ENCODE measurements at regions not wholly inside any gene's neighbourhood (a gene's known extent, or its start where the extent isn't known, plus 50 kb on each side); places are given as distances from the start of the nearest gene placed in this dataset.
"Not testable (repeated sequence)": the region's sequence is repeated elsewhere in the genome, so short reads cannot be mapped to it uniquely, and the experiment has no call there.

DNA sequence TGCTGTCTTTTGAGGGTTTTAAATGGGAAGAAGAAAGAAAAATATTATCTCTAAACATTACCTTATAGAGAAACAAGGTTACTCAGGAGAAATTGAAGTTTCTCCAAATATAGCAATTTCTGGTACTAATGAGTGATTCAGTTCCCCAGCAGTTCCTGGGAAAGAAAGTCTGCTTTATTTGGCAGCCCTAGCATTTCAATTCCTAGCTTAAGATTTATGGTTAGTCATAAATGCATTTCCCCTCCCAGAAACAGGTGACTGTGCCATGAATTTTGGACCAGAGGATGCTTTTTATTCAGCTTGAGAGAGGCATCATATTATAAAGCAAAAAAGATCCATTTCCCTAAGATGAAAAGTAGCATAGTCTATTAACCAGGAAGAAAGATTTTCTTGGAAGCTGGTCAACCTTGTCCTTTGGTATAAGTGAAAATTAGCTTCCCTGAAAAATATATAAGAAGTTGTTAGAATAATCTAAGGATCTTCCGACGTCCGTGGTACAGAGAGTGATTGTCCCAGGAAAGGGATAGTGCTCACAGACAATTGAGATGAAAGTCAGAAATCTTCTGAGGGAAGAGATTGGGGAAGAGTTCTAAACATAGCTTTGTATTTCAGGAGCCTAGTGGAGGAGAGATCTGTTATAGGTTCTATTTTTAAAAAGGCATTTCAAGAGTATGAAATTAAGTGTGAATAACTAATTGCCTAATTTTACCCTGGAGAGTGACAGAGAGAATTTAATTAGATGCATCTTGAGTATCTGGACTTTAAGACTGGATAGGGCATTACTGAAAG lies 164.9 kb downstream of the ESM1 start:
- DNase-seq, result no peak

DNA sequence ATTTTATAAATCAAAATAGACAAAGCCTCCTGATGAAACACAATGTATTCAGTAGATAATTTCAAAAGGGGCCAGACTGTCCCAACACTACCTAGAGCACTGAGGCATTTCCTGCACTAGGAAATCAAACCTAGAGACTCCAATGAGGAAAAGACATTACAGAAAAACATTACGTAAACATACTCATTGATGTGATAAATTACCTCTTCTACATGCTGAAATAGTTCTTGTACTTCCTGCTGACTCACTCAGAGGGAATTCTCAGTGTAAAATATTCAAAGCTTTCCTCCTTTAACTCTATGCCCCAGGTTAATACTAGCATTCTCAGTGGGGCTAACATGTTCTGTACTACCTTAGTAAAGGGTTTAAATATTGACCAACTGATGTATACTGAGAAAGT lies 178.0 kb downstream of the ESM1 start:
- DNase-seq, result no peak

DNA sequence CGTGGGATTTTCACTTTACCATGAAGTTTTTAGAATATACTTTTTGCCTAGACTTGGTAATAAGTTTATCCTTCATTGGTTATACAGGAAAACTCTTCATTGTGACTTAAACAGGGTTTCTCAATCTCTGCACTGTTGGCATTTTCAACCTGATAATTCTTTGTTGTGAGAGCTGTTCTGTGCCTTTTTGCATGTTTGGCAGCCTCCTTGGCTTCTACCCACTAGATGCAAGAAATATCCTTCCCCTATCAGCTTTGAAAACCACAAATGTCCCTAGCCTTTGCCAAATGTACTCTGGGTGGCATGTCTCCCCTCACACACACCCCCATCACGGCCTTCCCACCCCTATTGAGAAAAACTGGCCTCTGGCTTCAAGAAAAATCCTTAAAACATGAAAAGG lies 180.9 kb downstream of the ESM1 start:
- no peak for DNase-seq

DNA sequence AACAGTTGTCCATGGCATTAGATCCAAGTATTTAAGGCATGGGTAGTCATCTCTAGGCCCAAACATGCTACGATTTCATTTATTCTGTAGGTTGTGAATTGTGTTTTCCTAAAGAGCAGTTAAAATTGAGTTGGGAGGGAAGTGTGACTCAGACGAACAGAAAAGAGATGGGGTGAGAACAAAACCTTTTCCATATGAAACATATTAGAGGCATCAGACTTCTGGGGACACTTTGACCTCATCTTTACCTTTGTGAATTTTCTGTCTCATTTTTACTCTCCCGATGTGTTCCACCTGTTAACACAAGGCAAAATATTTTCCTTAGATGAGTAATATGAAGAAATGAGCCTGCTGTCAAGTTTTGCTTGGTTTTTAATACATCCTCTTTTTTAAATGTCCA lies 181.3 kb downstream of the ESM1 start:
- no peak for DNase-seq

DNA sequence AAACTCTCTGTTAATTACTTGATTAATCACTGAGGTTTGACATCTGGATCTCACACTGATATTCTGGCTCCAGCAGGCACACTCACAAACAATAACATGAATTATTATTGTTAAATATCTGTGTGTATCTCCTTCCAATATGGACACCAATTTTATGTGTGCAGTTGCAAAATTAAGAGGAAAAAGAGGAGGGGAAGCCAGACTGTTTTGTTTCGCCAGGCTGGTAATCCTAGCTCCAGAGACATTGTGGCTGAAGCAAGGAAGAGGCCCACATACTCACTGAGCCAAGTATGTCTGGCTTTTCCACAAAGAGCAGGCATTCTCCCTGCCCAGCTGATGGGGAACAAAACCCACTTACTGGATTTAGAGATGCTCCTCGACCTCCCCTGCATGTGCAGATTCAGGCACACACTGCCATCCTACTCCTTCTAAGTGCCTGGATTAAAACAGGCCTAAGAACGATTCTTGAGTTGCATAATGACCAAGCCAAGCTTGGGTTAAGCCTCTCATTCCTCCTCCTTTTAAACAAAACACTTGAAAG lies 181.9 kb downstream of the ESM1 start:
- no peak for DNase-seq

DNA sequence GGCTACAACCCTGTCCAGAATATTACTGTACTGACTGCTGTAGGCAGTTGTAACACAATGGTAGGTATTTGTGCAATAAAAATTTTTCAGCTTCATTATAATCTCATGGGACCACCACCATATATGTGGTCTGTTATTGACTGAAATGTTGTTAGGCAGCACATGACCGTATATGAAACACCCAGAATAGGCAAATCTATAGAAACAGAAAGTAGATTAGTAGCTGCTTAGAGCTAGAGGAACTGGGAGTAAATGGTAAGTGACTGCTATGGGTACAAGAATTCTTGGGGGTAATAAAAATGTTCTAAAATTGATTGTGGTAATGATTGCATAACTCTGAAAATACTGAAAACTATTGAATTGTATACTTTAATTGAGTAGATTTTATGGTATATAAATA lies 185.7 kb downstream of the ESM1 start:
- DNase-seq, result no peak

DNA sequence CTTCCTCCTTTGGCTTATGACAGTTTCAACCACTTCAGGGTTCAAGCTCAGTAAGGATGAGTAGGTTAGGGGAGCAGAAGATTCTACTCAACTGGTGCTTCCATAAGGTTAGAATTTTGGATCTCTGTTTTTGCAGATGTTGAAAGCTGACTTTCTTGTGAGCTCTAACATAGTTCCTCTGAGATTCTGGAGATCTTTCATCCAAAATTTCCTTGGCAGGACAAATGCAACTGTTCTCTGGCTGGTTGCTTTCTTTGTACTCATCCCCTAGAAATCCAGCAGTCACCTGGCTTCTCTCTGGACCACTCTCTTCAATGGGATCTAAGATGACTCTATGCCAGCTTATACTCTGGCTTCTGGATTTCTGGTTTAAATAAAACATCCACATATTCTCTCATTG lies 189.6 kb downstream of the ESM1 start:
- DNase-seq, result no peak

DNA sequence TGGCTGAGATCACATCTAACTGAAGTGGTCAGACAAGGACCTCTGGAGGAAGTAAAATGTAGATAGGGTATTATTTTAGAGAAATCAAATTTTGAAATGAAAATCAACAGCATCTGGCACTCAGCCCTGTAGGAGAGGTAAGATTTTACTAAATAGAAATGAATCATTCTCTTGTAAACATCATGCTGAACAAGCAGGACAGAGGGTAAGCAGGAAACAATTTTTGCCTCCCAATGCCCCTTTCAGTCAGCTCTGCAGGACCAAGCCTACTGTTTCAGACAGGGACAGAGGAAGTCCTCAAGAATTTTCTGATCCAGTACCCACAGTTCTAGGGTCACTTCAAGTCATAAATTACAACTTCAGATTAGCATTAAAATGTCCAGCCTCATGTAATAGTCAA lies 190.1 kb downstream of the ESM1 start:
- no peak for DNase-seq

DNA sequence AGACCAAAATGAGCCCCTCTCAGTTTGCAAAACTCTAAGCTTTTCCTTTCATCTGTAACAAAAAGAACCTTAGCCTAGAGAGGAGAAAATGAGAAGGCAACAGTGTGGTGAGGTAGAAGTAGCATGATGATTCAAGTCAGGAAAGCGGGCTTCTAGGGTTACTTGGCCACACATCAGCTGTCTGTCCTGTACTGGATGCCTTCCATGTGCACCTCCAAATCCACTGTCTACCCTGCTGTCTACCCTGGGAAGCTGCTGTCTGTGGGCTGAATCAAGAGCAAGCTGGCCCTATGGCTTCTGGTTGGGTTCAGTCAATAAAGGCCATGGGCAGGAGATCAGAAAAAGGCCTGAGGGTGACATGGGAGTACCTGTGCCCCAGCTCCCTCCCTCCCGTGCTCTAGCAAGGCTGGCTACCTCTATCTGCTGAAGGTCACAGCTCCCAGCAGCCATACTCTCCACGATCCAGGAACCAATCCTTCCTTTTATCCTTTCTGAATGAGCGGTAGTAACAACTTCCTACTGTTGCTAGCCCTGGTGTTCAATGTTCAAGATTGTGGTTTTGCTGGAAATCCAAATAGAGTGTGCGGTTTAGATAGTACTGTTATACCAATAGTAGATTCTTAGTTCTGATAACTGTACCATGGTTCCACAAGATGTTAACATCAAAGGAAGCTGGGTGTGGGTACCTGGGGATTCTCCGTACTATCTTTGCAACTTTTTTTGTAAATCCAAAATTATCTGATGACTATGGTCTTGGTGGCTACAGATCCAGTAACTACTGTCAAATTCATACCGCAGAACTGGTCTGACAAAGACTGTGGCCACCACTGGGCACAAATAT lies 191.0 kb downstream of the ESM1 start:
- DNase-seq, result no peak

DNA sequence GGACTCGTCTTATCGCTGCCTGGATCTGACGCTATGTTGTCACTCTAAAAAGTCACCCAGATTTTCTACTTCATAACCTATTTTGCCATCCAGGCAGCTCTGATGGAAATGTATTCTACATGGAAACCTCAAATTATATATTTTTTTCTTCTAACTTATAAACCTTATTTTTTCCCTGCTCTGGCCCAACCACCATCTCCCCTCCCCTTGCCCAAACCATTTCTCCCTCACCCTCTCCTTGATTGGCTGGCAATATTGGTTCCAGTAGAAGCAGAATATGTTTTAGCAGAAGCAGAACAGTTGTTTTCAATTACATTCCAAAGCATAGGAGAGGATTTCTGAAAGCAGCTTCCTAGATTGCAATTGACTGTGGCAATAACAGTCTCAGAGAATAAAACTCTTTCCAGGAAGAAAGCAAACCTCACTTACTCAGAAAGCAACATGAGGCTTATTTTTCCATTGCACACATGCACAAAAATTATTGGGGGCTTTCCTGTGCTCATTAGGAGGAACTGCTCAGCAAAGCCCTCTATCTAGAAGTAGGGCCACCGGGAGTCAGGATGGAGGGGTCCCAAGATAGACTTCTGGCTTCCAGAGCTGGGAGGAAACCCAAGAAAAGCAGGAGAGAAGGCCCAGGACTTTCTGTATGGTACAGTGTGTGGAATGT lies 191.8 kb downstream of the ESM1 start:
- peak; percentile 75 for DNase-seq

DNA sequence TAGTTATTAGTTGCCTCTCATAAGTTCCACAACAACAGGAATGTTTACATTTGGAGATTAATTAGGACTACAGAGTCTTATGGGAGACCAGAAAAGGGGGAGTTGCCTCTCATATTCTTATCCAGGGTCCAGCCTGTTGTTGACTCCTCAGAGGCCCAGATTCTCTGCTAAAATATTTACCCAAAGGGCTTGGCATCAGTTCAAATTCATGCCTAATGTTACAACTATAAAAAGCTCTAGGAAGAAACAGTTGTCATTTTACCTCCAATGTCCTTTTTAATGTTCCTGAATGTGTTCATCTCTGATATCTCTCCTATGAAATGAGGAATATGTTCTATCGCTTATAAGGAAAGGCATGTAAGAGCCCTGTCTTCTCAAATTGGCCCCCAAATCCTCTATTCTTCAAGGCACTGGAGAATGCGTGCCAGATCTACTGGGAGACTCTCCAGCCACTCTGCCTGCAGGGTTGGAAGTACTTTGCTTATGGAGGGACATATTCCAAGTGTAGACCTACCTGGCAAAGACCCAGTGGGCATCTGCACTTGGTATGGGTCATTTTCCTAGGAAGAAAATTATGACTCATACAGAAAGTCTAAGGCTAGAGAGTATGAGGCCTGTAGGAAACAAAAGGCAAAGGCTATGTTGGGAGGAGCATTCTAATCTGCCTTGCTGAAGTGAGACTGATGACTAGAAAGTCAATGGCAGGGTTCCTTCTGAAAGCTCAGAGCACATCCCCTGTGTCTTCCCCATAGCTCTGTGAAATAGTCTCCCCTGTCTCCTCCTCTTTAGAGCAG lies 192.6 kb downstream of the ESM1 start:
- DNase-seq, result no peak

DNA sequence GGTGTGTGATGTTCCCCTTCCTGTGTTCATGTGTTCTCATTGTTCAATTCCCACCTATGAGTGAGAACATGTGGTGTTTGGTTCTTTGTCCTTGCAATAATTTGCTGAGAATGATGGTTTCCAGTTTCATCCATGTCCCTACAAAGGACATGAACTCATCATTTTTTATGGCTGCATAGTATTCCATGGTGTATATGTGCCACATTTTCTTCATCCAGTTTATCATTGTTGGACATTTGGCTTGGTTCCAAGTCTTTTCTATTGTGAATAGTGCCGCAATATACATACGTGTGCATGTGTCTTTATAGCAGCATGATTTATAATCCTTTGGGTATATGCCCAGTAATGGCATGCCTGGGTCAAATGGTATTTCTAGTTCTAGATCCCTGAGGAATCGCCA lies 197.5 kb downstream of the ESM1 start:
- DNase-seq, result not testable (repeated sequence)

DNA sequence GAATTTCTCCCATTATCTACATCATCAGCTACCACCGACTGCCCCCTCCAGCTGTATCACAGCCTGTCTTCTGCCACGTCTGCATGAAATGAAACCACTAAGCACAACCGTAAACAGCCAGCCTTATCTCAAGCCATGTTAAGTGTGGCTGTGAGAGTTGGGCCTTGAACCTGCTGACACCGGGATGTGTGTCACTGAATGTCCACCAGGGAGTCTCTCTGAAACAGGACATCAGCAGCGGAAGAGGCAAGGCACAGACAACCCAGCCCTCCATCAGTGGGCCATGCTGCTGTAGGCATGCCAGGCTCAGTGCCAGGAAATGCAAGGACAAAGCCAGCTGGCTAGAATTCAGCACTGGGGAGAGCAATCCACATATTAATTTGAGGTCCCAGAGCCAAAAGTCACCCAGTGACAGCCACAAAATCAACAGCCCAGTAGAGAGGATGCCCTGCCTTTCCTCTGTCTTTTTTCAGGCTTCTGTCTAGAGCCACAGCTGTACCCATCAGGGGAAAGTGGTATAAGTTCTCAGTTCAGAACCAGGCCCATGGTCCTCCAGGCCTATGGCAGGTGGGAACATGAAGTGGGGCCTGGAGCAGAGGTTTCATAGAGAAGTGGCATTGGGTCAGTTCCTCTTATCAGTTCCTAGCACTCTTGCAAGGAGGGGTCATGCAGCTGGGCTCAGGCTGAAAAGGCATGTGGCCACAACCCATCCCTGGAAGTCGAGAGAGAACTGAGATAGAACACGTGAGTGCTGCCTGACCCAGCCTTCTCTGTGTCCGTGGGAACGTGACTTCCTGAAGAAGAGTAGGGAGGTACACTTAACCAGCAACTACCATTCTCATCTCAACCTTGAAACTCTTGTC lies 199.4 kb downstream of the ESM1 start:
- no peak for DNase-seq

DNA sequence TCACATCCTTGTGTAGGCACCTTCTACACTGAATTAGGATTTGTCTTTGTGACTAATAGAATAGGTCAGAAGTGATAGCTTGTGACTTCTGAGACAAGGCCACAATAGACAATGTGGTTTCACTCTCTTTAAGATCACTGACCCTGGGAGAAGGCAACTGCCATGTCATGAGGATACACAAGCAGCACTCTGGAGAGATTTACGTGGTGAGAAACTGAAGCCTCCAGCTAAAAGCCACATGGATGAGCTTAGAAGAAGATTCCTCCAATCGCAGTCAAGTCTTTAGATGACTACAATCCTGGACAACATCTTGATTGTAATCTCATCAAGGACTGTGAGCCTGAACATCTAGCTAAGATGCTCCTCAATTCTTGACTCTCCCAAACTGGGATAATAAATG lies 206.6 kb downstream of the ESM1 start:
- DNase-seq, result no peak

DNA sequence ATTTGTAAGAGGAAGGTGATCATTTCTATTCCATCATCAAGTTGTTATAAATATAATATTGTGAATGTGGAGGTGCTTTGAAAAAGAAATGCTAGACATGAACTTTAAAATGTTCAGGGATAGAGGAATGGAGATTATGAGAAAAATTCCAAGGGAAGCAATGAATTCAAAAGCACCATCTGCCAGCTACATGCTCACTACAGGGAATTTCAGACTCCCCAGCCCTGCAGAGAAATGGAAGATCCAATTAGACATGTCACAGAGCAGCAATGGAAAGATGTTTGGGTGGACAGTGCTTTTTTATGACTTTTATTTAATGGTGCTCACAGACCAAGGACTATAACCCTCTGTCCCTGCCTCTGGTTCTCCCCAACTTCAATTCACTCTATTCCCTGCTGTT lies 209.7 kb downstream of the ESM1 start:
- no peak for DNase-seq

DNA sequence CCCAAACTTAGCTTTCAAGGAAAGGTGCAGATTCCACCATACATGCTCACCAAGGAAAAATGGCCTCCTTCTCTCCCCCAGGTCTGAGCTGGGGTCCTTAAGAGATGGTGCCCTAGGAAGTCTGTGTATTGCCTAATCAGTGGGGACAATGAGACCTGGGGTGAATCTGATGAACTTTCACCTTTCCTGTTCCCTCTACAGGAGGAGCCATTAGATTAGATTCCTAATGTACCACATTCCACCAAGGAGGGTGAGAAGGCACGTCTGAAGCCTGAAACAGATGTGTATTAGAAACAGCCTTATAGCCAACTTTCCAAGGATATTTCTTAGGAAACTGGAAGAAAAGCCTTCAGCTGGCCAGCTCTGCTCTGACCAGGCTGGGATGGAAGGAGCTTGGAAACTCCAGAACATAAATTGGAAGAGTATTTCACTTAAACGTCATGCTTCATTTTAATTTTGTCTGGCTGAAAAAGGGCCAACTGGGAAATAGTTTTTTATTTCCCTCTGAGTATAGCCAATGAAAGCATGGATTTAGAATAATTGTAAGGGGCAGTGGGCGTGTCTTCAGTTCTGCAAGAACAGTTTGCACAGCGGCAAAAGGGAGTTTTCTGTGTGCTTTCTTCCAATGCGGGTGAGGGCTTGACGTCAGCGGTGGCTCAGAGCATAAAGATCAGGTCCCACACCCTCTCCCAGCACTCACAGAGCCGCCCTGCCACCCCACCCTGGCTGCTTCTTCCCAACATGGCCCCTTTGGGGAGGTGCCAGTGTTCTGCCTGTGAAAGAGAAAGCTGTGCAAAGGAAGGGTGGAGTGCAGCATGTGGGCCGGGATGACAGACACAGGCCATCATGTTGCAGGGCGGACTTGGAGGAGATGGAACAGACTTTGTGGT lies 210.9 kb downstream of the ESM1 start:
- DNase-seq, result peak; percentile 82

DNA sequence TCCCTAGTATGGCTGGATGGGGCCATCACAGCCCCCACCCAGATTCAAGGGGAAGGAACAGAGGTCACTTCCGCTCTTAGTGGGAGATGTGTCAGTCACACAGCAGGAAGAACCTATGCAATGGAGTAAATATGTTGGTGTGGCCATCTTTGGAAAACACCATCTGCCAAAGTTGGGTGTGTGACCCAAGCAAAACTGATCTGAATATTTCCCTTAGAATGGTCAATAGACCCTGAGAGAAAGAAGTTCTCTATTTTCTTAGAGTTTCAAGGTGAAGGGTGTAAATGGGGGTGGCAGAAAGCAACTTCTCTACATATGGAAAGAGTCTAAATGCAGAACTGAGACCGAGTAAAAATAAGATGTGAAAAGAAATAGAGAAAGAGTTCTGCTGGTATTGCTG lies 212.7 kb downstream of the ESM1 start:
- DNase-seq, result no peak

DNA sequence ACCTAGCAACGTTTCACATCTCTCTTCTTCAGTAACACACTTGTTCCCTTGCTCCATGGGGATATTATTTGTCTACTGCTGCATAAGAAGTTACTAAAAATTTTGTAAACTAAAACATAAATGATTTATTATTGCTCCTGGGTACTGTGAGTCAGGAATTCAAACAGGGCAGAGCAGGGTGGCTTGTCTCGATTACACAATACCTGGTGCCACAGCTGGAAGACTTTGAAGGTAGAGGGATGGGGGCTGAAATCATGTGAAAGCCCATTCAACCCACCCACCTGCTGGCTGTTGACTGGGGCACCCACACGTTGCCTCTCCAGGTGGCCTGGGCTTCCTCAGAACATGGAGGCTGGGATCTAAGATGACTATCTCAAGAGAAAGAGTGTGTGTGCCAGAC lies 213.2 kb downstream of the ESM1 start:
- DNase-seq, result no peak

DNA sequence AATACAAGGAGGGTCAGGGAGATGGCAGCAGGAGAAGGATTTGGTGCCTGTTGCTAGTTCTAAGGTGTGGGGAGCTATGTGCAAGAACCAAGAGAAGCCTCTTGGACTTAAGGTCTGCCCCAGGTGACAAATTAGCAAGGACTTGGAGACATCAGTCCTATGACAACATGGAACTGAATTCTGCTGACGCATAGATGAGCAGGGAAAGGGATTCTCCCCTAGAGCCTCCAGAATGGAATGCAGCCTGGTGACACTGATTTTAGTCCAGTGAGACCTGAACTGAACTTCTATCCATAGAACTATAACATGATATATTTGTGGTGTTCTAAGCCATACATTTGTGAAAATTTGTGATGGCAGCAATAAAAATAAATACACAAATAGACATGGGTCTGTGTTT lies 215.6 kb downstream of the ESM1 start:
- DNase-seq, result no peak

DNA sequence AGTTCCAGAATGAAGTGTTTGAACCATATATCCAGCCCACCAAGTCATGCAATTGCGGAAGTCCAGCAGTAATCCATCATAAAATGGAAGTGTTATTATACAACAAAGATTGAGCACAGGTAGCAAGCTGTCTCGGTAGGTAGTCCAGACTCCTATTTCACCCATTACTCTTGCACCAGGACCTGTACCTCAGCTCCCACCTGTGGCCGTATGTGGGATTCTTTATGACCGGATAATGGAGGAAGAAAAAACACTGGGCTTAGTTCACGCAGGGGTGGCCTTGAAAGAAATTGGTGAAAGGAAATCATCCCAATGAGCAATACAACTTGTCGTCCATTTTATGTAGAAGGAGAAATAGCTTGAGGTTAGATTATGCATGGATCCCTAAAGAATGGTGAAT lies 216.3 kb downstream of the ESM1 start:
- DNase-seq, result no peak

Data from hindlimb muscle (tissue), 1 donor.